ENCODE measurements at regions not wholly inside any gene's neighbourhood (a gene's known extent, or its start where the extent isn't known, plus 50 kb on each side); places are given as distances from the start of the nearest gene placed in this dataset.
A peak's percentile ranks its signal among the peaks of the same experiment; 100 is the strongest.

DNA sequence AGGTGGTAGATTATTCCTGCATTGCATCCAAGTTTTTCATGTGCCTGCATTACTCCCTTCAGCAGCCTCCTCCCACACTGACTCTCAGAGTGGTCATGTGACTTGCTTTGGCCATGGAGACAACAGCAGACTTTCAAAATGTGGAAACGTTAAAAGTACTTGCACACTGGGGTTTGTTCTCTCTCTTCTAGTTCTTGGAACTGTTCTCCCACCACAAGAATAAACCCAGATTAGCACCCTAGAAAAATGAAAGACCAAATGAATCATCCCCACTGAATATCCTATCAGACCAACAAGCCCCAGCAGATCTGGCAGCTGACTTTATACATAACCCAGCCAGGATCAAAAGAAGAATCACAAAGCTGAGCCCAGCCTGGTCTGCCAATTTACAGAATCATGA, 398.5 kb downstream of the VPS13C start:
- Histone ChIP-seq H3K4me3 (no peak overlapping the region), H3K9me3 (ENCODE audit: control insufficient read depth in 4 of 4, insufficient read depth in 3 of 4, low read length in 3 of 4) (no peaks in the 10 kb centered on the region), H3K27ac (ENCODE audit: low read depth in 1 of 2, low read length in 1 of 2) (no peak overlapping the region), H3K36me3 (ENCODE audit: control insufficient read depth in 4 of 4, insufficient read depth in 4 of 4, low read length in 4 of 4) (no peaks in the 10 kb centered on the region), H3K27me3 (ENCODE audit: control insufficient read depth in 3 of 3, insufficient read depth in 3 of 3, low read length in 2 of 3) (peaks cover 0 to 2% (median 0%) of the 10 kb centered on the region in 3 donors), H3K4me1 (ENCODE audit: control insufficient read depth in 5 of 5, insufficient read depth in 5 of 5, low read length in 5 of 5) (peaks cover 0 to 3% (median 0%) of the 10 kb centered on the region in 5 donors), H3K9ac (ENCODE audit: insufficient read depth in 1 of 2, low read length in 2 of 2) (no peak overlapping the region)
- ATAC-seq (ENCODE audit: insufficient read depth, low FRiP score), result no peak
- TF ChIP-seq, protein P1, sequence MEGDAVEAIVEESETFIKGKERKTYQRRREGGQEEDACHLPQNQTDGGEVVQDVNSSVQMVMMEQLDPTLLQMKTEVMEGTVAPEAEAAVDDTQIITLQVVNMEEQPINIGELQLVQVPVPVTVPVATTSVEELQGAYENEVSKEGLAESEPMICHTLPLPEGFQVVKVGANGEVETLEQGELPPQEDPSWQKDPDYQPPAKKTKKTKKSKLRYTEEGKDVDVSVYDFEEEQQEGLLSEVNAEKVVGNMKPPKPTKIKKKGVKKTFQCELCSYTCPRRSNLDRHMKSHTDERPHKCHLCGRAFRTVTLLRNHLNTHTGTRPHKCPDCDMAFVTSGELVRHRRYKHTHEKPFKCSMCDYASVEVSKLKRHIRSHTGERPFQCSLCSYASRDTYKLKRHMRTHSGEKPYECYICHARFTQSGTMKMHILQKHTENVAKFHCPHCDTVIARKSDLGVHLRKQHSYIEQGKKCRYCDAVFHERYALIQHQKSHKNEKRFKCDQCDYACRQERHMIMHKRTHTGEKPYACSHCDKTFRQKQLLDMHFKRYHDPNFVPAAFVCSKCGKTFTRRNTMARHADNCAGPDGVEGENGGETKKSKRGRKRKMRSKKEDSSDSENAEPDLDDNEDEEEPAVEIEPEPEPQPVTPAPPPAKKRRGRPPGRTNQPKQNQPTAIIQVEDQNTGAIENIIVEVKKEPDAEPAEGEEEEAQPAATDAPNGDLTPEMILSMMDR (IDR thresholded peaks at IDR 0.05; ENCODE audit: control extremely low read depth, extremely low read depth), result no peak
- 33 to 50% methylated on average over 1 of the region's 1 CpG for WGBS, 2 donors
- DNase-seq, result no peak

DNA sequence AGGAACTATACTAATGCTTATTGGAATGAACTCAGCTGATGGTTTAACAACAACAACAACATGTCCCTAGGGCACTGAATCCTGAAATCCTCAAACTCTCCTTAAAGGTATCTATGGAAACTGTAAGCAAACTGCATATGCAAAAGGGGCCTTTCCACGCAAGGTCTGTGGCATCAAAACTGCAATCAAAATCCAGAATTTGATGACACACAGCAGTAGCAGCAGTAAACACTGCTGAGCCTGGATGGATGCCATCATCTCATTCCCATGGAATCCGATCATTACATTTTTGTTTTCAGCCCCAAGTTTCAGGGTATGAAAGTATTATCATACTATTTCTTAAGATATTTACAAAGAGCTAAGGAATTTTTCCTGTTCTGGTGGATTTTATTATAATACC, 399.7 kb downstream of the VPS13C start:
- TF ChIP-seq, protein P1 (IDR thresholded peaks at IDR 0.05; ENCODE audit: control extremely low read depth, extremely low read depth), result no peak
- Histone ChIP-seq H3K27ac (ENCODE audit: low read depth in 1 of 2, low read length in 1 of 2) (no peak overlapping the region), H3K4me1 (ENCODE audit: control insufficient read depth in 5 of 5, insufficient read depth in 5 of 5, low read length in 5 of 5) (peaks cover 0 to 3% (median 0%) of the 10 kb centered on the region in 5 donors), H3K9me3 (ENCODE audit: control insufficient read depth in 4 of 4, insufficient read depth in 3 of 4, low read length in 3 of 4) (no peaks in the 10 kb centered on the region), H3K27me3 (ENCODE audit: control insufficient read depth in 3 of 3, insufficient read depth in 3 of 3, low read length in 2 of 3) (peaks cover 0 to 2% (median 0%) of the 10 kb centered on the region in 3 donors), H3K4me3 (no peak overlapping the region), H3K36me3 (ENCODE audit: control insufficient read depth in 4 of 4, insufficient read depth in 4 of 4, low read length in 4 of 4) (no peaks in the 10 kb centered on the region), H3K9ac (ENCODE audit: insufficient read depth in 1 of 2, low read length in 2 of 2) (no peak overlapping the region)
- ATAC-seq (ENCODE audit: insufficient read depth, low FRiP score), result no peak
- DNase-seq, result peak; percentile 54 to 65 (median 57)
- WGBS, 2 donors, result 75 to 84% methylated on average over 2 of the region's 2 CpGs

DNA sequence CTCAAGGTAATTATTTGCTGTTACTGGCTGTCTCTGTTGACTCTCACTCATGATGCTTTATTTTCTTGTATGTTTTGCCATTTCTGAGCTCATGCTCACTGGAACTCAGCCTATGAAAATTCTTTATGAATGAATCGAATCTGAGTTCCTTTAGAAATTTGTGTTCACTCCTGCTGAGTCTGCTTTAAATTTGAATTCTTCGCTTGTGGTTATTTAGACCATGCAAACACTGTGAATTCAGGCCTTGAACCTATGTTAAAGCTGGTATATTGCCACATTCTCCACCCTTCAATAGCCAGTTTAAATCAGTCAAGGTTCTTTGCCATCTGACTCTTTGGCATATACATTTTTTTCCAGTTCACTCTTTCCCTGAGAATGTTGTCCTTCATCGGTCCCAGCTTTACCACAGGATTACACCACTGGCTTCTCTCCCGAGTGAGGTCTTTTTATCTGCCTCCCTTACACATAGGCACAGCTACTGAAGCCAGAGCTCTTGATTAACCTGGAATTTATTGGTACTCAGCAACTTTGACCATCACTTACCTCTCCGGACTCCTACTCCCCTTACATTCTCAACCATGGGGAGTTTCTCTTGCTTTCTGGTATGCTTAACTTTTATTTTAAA, 400.6 kb downstream of the VPS13C start:
- Histone ChIP-seq H3K27me3 (ENCODE audit: control insufficient read depth in 3 of 3, insufficient read depth in 3 of 3, low read length in 2 of 3) (no peaks in the 10 kb centered on the region), H3K9ac (ENCODE audit: insufficient read depth in 1 of 2, low read length in 2 of 2) (no peak overlapping the region), H3K9me3 (ENCODE audit: control insufficient read depth in 4 of 4, insufficient read depth in 3 of 4, low read length in 3 of 4) (no peaks in the 10 kb centered on the region), H3K27ac (ENCODE audit: low read depth in 1 of 2, low read length in 1 of 2) (no peak overlapping the region), H3K4me1 (ENCODE audit: control insufficient read depth in 5 of 5, insufficient read depth in 5 of 5, low read length in 5 of 5) (peaks cover 0 to 3% (median 0%) of the 10 kb centered on the region in 5 donors), H3K4me3 (no peak overlapping the region), H3K36me3 (ENCODE audit: control insufficient read depth in 4 of 4, insufficient read depth in 4 of 4, low read length in 4 of 4) (no peaks in the 10 kb centered on the region)
- TF ChIP-seq, protein P1 (IDR thresholded peaks at IDR 0.05; ENCODE audit: control extremely low read depth, extremely low read depth), result no peak
- ATAC-seq (ENCODE audit: insufficient read depth, low FRiP score) (no peak), DNase-seq (no peak)
- 86 to 88% methylated on average over 5 of the region's 5 CpGs for WGBS, 2 donors

DNA sequence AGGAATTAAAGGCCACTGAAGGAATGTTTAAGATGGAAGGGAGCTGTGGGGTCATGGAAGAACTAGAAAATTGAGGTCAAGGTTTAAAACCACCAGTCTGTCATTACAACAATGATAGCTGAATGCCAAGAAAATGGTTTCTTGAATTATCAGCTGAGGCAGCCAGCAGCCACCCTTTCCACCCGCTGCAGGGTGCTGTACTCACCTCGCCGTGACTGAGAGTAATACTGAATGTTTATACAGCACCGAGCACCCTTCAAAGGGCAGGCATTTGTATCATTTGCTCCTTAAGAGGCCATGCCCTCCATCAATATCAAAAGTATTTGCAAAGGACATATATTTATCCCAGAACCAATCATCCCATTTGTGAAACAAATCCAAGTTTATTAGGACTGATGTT, 402.8 kb downstream of the VPS13C start:
- Histone ChIP-seq H3K27ac (ENCODE audit: low read depth in 1 of 2, low read length in 1 of 2) (no peak overlapping the region), H3K36me3 (ENCODE audit: control insufficient read depth in 4 of 4, insufficient read depth in 4 of 4, low read length in 4 of 4) (no peaks in the 10 kb centered on the region), H3K4me1 (ENCODE audit: control insufficient read depth in 5 of 5, insufficient read depth in 5 of 5, low read length in 5 of 5) (peaks cover 0 to 7% (median 2%) of the 10 kb centered on the region in 5 donors), H3K9me3 (ENCODE audit: control insufficient read depth in 4 of 4, insufficient read depth in 3 of 4, low read length in 3 of 4) (no peaks in the 10 kb centered on the region), H3K9ac (ENCODE audit: insufficient read depth in 1 of 2, low read length in 2 of 2) (no peak overlapping the region), H3K27me3 (ENCODE audit: control insufficient read depth in 3 of 3, insufficient read depth in 3 of 3, low read length in 2 of 3) (no peaks in the 10 kb centered on the region), H3K4me3 (no peak overlapping the region)
- ATAC-seq (ENCODE audit: insufficient read depth, low FRiP score) (no peak), DNase-seq (no peak)
- 62 to 93% methylated on average over 4 of the region's 4 CpGs for whole genome bisulfite sequencing, 2 donors
- TF ChIP-seq, protein P1 (IDR thresholded peaks at IDR 0.05; ENCODE audit: control extremely low read depth, extremely low read depth), result no peak

All from lung (tissue), 11 donors.